Mucosa of gallbladder (tissue), 1 donor: ENCODE measurements at regions not wholly inside any gene's neighbourhood (a gene's known extent, or its start where the extent isn't known, plus 50 kb on each side); places are given as distances from the start of the nearest gene placed in this dataset.
"Not testable (repeated sequence)": the region's sequence is repeated elsewhere in the genome, so short reads cannot be mapped to it uniquely, and the experiment has no call there.

Source experiments
- DNase-seq: peaks from one replicate; pipeline ENCODE4 v3.0.0-alpha.2; 2020; ENCODE audit warnings: low spot score
- donor health status: DM: no; HTN: no; CAD: no.

DNA sequence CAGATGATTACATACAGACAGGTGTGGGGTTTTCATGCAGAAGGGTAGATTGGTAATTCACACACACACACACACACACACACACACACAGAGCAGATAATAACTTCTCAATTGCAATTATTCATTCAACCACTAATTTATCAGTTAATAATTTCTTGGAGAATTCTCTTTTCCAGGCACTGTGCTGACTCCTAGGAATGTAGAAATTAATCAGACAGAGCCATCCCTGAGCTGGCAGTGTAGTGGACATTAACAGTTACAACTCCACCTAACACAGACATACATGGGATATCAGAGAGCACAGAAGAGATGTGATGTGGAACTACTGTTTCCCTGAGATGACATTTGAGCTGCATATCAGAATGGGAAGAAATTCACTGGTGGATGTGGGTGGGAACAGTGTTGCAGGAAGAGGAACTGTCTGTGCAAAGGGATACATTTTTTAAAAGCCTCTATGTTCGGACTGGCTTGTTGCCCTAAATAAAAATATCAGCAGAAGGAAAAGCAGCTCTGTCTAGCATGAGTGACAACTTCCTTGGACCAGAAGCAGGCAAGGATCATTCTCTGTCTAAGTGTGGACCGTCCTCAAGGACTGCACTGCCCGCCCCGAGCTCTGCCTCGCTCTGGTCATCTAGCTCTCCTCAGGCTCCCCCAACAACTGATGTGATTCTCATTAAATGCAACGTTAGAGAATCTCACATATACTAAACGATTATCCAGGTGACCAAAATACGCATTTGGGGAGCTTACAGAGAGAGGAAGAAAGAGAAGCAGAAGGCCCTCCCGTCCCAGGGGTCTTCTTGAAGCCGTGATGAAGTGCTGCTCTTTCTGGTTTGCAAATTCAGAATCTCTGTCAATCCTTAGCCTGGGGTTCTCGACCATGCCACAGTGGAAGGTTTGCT lies 173.4 kb upstream of the TRIB2 start:
- no peak for DNase-seq

DNA sequence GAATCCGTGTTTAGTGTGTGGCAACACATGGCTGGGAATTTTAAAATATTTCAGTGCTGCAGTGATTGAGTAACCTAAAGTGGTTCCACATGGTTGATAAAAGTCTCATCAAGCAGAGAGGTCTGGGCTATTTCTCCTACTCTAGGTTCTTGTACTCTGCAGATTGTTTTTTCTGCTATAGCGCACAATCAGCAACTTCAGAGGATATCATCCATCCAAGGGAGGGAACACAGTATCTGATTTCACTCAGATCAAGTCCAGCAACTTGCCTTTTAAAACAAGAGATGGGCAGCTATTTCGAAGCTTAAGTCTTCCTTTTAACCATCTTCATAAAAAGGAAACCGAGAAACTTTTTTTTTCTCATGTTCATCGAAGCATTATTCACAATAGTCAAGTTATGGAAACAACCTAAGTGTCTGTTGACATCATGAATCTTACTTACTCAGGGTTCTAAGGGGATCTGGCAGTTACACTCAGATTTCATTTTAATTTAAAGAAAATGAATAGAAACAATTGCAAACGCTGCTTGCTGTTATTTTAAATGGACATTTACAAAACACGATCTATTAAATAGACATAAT lies 172.7 kb upstream of the TRIB2 start:
- no peak for DNase-seq

DNA sequence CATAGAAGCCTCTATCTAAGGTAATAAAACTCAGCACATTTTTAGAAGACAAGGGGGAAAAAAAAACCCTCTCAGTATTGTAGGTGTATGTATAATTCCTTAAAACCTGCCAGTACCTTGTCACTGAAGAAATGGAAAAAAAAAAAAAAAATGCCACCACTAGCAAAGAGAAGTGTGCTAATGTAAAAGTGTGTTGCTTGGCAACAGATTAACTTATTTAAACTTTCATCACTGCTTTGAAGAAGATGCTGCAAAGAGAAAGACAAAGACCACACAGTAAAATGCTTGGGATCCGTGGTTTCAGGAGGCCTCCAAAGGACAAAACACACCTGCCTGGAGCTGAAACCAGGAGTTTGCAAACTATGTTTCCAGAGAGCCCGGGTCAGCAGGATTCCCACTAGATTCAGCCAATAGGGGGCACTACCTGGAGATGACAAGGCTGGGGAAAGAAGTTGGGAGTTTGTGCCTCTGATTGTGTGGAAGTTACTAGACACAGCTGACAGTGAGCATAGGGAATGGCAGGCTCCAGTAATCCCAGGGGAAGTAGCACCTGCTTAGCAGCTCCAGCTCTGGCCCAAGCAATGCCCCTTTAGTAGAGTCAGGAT lies 169.1 kb upstream of the TRIB2 start:
- DNase-seq: no peak

DNA sequence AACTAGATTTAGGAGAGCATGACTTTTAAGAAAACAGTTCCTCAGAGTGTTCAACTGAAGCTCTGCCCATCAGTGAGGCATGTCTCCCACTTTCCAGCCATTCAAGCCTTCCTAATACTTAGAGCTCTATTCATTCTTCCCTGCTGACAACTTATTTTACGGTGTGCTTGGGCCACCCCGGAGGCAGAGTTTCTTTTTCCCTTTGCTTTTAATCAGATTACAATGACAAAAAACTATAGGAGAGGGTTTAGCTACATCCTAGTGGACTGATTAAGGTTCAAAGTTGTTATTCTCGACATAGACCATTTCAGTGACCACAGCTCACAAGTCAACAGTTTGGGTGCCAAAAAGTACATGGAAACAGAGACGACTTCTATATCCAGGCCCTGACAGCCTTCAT lies 167.8 kb upstream of the TRIB2 start:
- DNase-seq: no peak

DNA sequence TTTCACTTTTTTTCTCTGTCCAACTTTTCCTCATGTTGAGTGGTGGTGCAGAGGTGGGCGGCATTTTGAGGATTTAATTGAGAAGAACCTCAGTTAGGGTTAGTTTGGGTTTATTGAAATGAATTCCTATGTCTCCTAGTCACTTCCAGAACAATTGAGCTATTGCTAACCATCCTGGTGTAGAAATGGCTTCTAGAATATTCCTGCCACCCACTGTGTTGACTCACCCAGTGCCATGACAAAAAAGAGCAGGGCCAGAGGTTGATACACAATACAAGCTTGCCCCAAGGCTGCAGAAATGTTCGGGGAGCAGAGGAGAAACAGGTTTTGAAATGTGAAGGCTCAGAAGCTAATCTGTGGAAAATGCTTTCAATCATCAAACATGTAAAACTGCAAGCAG lies 167.1 kb upstream of the TRIB2 start:
- no peak for DNase-seq

DNA sequence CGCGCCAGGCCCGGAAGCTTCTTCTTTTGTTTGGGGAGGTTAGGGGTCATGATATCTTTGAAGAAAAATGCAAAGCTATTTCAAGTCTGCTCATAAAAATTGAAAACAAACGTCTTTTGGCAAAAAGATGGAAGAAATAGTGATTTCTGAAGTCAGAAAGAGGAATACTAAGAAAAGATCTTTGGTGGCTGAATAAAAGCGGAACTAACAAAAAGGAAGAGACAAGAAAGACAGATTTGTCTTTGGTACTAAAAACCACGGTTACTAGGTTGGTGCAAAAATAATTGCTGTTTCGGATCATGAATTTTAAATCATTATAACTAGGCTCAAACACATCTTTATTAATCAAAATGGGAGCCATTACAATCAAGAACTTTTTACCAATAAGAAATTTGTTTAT lies 164.6 kb upstream of the TRIB2 start:
- no peak for DNase-seq

DNA sequence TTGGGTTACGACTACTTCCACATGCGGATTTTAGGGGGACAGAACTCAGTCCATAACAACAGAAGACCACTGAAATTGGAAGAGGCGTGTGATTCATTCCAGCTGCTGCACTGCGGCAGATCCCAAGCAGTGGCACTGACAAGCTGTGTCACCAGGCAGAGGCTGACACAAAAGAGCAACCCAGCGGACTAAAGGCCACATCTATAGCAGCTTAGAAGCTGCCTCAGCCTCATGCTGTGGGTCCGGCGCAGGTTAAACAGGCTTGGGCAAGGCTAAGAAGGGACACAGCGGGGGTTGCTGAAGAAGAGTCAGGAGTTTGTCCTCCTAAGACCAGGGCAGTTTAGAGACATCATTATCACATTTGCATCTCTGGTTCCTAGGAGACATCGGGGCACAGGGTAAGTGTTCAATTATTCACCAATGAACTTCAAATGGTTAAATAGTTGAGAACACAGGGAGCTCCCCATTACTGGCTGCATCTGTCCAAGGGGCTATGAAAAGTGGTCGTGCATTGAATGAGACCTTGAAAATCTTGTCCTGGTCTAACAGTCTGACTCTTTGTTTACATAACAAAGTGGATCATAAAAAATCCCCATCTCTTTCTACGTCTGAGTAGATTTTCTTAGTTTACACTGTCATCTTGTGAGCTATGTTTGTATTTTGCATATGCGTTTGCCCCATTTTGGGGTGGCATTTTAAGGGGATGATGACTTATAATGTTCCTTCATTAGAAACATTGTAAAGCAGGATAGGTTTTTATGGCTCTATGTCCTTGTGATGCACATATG lies 162.3 kb upstream of the TRIB2 start:
- no peak for DNase-seq

DNA sequence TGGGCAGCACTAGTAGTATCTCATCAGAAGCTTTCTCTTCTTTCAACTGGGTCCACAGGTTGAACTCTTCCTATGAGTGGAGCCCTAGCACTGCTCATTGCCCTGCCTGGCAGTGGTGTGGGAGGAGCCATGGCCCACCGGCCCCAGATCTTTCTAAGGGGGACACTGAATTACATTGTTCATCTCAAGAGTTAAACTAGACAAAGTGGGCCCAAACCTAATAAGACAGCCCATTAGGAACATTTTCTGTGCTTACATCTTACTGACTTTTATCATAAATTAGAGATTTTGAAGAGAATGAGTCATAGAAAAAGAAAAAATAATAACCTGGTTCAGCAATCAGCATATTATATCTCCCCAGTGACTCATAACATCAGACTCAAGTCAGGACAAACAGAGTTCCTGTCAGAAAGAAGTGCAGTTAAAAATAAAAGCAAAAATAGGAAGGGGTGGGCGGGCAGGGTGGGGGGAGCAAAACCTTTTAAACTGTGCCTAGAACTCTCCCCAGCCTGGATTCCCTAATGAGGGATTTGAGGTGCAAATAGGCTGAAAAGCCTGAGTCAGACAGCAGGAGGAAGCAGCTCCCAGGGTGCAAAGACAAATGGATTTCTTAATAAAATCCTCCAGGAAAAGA lies 161.6 kb upstream of the TRIB2 start:
- DNase-seq: no peak

DNA sequence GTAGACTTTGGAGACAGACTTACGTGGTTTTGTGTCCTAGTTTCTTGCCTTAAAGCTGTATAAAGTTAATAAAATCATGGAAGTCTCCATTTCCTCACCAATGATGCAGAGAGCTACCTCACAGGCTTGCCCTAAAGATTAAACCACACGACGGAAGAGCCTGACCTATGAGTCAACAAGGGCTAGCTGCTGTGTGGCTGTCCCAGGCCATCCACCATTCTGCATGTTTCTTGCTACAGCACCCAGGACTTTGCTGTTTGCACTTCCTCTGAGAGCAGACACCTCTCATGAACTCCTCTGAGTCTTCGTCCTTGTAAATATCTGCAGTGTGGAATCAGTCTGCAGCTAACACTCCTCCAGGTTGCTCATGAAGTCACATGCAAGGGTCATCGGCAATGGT lies 160.0 kb upstream of the TRIB2 start:
- no peak for DNase-seq

DNA sequence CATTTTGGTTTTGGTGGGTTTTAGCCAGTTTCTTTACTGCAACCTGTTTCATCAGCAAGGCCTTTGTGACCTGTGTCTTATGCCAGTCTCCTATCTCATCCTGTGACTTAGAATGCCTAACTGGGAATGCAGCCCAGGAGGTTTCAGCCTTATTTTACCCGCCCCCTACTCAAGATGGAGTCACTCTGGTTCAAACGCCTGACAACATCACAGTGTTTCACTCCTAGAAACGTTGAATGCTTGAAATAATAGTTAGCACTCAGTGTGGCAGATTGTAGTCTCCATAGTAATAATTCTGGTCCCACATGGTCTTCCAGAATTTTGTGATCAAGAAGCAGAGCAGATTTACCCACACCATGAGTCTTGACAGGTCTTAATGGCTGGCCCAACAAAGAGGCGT lies 159.0 kb upstream of the TRIB2 start:
- DNase-seq: no peak

DNA sequence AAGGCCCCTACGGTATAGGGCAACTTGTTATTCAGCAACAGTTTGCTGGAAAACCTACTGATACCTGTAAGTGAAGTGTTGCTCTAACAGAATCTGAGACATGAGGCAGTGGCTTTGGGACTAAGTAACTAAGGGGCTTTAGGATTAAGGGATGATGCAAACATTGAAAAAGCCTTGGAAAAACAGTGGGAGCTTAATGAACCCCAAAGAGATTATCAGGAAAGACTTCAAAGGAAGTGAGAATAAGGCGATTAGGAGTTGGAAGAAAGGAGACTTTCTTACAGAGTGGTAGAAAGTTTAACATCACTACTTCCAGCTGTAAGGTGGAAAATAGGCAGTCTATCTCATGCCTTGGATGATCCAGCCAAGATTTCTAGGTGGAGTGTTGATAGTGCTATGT lies 158.2 kb upstream of the TRIB2 start:
- no peak for DNase-seq

DNA sequence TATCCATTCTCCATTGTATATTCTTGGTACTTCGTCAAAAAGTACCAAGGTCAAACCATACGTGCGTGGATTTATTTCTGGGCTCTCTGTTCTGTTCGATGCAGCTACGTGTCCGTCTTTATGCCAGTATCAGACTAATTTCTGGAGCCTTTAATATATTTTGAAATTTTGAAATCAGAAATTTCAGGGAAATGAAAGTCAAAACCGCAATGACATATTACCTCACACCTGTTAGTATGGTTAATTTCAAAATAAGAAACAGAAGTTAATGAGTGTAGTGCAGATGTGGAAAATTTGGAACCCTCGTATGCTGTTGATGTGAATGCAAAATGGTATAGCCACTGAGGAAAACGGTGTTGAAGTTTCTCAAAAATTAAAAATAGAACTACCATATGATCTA lies 156.1 kb upstream of the TRIB2 start:
- DNase-seq: no peak

DNA sequence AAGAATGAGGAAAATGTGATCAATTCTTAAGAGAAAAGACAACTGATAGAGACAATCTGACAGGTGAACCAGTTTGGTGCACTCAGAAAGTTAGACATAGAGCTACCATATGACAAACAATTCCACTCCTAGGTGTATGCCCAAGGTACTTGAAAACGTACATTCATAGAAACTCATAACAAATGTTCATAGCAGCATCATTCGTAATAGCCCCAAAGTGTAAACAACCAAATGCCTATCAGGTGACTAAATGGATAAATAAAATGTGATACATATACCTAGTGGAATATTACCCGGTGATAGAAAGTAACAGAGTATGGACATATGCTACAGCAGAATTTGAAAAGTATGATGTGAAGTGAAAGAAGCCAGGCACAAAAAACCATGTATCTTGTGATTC lies 149.3 kb upstream of the TRIB2 start:
- no peak for DNase-seq

DNA sequence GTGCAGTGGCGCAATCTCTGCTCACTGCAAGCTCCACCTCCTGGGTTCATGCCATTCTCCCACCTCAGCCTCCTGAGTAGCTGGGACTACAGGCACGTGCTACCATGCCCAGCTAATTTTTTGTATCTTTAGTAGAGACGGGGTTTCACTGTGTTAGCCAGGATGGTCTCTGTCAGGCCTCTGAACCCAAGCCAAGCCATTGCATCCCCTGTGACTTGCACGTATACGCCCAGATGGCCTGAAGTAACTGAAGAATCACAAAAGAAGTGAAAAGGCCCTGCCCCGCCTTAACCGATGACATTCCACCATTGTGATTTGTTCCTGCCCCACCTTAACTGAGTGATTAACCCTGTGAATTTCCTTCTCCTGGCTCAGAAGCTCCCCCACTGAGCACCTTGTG lies 147.2 kb upstream of the TRIB2 start:
- not testable (repeated sequence) for DNase-seq

DNA sequence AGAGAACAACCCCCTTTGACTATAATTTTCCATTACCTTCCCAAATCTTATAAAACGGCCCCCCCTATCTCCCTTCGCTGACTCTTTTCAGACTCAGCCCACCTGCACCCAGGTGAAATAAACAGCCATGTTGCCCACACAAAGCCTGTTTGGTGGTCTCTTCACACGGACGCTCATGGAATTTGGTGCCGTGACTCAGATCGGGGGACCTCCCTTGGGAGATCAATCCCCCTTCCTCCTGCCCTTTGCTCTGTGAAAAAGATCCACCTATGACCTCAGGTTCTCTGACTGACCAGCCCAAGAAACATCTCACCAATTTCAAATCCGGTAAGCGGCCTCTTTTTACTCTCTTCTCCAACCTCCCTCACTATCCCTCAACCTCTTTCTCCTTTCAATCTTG lies 146.8 kb upstream of the TRIB2 start:
- not testable (repeated sequence) for DNase-seq

DNA sequence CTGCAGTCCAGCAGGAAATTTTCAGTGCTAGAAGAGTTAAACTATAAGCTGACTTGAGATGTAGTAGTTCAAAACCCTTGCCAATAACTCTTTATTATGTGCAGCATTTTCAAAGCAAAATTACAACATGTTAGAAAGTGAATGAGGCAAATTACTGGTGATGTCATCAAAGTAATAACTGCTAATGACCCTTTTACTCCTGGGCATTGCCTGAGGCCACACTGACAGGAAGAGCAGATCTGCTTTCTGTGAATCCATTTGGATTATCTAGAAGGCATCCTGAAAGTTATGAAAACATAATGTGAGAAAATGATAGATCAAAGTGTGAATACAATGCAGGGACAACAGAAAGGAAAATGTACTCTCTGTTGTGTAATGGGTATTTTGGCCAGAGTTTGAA lies 139.6 kb upstream of the TRIB2 start:
- DNase-seq: no peak

DNA sequence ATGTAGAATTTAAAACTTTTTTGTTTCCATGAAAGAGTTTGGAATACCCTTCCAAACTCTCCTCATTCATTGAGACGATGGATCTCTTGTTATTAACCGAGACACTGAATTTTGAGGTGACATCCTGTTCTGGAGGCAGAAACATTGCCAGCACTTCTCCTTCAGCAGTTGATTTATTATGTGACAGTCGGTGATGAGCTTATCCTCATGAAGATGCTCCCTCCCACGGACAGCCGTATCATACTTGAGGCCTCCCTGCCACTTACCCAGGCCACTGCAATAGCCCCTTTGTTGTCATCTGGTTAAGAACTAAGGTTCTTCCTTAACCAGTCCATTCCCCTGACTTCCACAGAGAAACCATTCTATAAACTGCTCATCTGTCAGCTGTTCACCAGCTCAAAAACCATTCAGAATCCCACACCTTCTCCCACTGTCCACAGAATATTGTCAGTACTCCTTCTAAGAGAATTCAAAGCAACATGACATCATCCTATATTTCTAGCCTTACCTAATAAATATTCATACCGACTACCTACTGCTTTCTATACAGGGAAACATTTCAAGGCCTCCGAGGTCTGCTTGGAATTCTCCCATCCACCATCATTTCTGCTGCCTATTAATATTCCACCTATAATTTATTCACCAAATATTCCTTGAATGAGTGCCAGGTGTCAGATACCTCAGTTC lies 139.0 kb upstream of the TRIB2 start:
- DNase-seq: no peak

DNA sequence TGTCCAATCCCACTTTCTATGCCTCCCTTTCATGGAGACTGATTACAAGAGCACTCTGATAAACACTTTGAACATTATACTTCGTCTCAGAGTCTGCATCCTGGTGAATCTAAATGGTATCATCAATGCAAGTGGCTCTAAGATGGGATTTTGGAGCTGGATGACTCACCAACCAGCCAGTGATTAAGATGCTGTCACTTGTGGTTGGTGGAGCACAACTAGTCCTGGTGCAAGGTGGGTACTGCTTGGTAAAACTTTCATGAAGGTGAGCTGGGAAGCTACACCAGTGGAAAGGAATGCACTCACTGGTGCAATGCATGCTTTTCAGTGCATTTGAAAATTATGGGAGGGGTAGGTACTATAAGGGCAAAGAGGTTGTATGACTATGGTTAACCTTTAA lies 137.7 kb upstream of the TRIB2 start:
- no peak for DNase-seq

DNA sequence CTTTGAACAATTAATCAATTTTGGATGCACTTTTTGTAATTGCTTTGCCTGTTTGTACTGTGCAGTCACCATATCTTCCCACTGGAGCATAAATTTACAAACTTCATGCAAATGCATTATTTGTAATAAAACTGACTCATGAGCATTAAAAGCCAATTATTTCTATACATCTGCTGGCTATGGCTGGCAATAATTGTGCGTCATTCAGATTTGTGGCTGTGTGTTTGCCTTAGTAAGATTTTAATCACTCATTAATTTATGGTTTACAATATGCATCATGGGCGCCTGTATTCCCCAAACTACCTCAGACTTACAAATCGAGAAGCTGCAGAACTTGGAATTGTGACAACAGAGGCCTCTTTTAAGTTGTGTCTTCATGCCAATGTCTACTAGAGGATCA lies 132.4 kb upstream of the TRIB2 start:
- DNase-seq: no peak

DNA sequence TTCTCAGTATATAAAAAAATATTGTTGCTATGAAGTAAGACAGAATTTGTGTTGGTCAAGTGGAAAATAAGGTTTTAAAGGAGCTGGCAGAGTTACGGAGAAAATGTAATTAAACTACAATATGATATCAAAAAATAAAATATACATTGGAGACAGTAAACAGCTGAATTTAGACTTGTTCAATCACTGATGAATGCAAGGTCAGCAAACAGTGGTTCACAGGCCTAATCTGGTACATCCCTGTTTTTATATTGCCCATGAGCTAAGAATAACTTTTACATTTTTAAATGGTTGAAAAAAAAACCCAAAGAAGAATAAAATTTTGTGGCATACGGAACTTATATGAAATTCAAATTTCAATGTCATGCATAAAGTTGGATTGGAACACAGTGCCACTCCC lies 131.0 kb upstream of the TRIB2 start:
- DNase-seq: no peak

DNA sequence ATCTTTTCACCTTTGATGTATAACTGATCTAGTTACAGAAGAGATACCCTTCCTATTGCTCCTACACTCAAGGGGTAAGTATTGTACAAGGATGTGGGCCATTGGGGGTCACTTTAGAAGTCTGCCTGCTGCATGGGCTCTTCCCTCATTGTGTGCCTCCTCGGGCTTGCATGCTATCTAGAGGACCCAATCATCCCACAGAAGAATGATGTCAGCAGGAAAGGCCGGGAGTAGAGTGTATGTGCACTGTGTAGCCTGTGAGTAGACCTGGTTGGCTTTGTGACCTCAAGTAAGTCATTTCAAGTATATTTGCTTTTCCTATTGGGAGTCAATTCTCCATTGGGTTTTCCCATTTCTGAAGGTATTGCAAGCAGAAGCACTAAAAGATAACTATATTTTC lies 129.5 kb upstream of the TRIB2 start:
- DNase-seq: no peak
